HG02981 (cell line): ENCODE measurements at regions not wholly inside any gene's neighbourhood (a gene's known extent, or its start where the extent isn't known, plus 50 kb on each side); places are given as distances from the start of the nearest gene placed in this dataset.

Experiments
- ATAC-seq: cut with Tn5 transposase; IDR thresholded peaks from one replicate; pipeline ENCODE4 v1.9.1; 2021; ENCODE audit warnings: mild to moderate bottlenecking, moderate library complexity; ENCODE audit not compliant: unreplicated experiment

- ATAC-seq, result no peak
Observed at GRCh38 chr13:44299152-44299943, 74.3 kb upstream of the SERP2 start.

- ATAC-seq, result peak; percentile 67
Observed at GRCh38 chr13:44300895-44301638, 72.6 kb upstream of the SERP2 start.

- no peak for ATAC-seq
Observed at GRCh38 chr13:44301639-44302015, 72.0 kb upstream of the SERP2 start.

- no peak for ATAC-seq
Observed at GRCh38 chr13:44302233-44302632, 71.4 kb upstream of the SERP2 start.

GRCh38 chr13:44302940-44303575, 70.6 kb upstream of the SERP2 start:
- no peak for ATAC-seq

- ATAC-seq, result no peak
Observed at GRCh38 chr13:44303681-44304432, 69.8 kb upstream of the SERP2 start.

GRCh38 chr13:44304433-44304725, 69.2 kb upstream of the SERP2 start:
- ATAC-seq, result no peak

GRCh38 chr13:44305286-44305685, 68.3 kb upstream of the SERP2 start:
- no peak for ATAC-seq

GRCh38 chr13:44305917-44306370, 67.7 kb upstream of the SERP2 start:
- no peak for ATAC-seq

GRCh38 chr13:44306371-44307192, 67.0 kb upstream of the SERP2 start:
- no peak for ATAC-seq

GRCh38 chr13:44307255-44307654, 66.4 kb upstream of the SERP2 start:
- ATAC-seq, result no peak

- no peak for ATAC-seq
Observed at GRCh38 chr13:44307844-44308243, 65.8 kb upstream of the SERP2 start.

GRCh38 chr13:44308352-44308751, 65.3 kb upstream of the SERP2 start:
- no peak for ATAC-seq

GRCh38 chr13:44309794-44310757, 63.5 kb upstream of the SERP2 start:
- no peak for ATAC-seq

GRCh38 chr13:44311011-44311780, 62.4 kb upstream of the SERP2 start:
- no peak for ATAC-seq

GRCh38 chr13:44312131-44312530, 61.5 kb upstream of the SERP2 start:
- ATAC-seq, result no peak

GRCh38 chr13:44312834-44313551, 60.6 kb upstream of the SERP2 start:
- no peak for ATAC-seq

GRCh38 chr13:44313674-44314073, 60.0 kb upstream of the SERP2 start:
- no peak for ATAC-seq
